Kidney (tissue), 13 donors: ENCODE measurements at regions not wholly inside any gene's neighbourhood (a gene's known extent, or its start where the extent isn't known, plus 50 kb on each side); places are given as distances from the start of the nearest gene placed in this dataset.
"Not testable (repeated sequence)": the region's sequence is repeated elsewhere in the genome, so short reads cannot be mapped to it uniquely, and the experiment has no call there.

ENCODE experiments used
- DNase-seq, 5 donors: peaks; one replicate each; pipeline ENCODE4 v3.0.0-alpha.2; 2013 to 2020
- FAIRE-seq: peaks from 2 replicates; lab custom pipeline; 2012; peaks lifted over from hg19 to GRCh38; lab: Jason Lieb, UNC
- H3K27ac ChIP-seq, 2 donors: one replicate each; pipeline ENCODE4 v1.7.0; 2013; ENCODE audit warnings: low read depth in 2 of 2, low read length in 2 of 2, inconsistent platforms in 1 of 2
- H3K27me3 ChIP-seq: one replicate; pipeline ENCODE4 v1.7.1; 2013; ENCODE audit warnings: low read length, inconsistent platforms; ENCODE audit not compliant: control insufficient read depth, insufficient read depth
- H3K36me3 ChIP-seq, 3 donors: one replicate each; pipeline versions ENCODE4 v1.7.0 to v1.7.1; 2013; ENCODE audit warnings: low read length in 3 of 3, control low read depth in 1 of 3, inconsistent platforms in 1 of 3; ENCODE audit not compliant: insufficient read depth in 3 of 3, control insufficient read depth in 2 of 3
- H3K4me1 ChIP-seq, 3 donors: one replicate each; pipeline versions ENCODE4 v1.7.0 to v1.7.1; 2013; ENCODE audit warnings: low read length in 3 of 3, inconsistent platforms in 1 of 3, low read depth in 1 of 3; ENCODE audit not compliant: control insufficient read depth in 2 of 3, insufficient read depth in 2 of 3
- H3K4me3 ChIP-seq, 3 donors: one replicate each; pipeline versions ENCODE4 v1.7.0 to v1.8.1; 2013; ENCODE audit warnings: low read length in 3 of 3, control low read depth in 1 of 3, inconsistent platforms in 1 of 3
- H3K9ac ChIP-seq, 3 donors: one replicate each; pipeline versions ENCODE4 v1.7.0 to v1.7.1; 2013; ENCODE audit warnings: low read length in 3 of 3, control low read depth in 1 of 3, inconsistent platforms in 1 of 3
- H3K9me3 ChIP-seq, 3 donors: one replicate each; pipeline versions ENCODE4 v1.7.0 to v1.7.1; 2013; ENCODE audit warnings: low read length in 3 of 3, control low read depth in 1 of 3, inconsistent platforms in 1 of 3; ENCODE audit not compliant: control insufficient read depth in 2 of 3, insufficient read depth in 1 of 3
- intact Hi-C: fragments of 100-400 bp; cut with DNase I; formaldehyde crosslinking; loops from one replicate; pipeline ENCODE4 v1.11.1; 2022
- TF ChIP-seq, protein P1 (sequence below): IDR thresholded peaks from 3 replicates; pipeline ENCODE4 v1.5.1; 2012; ENCODE audit warnings: mild to moderate bottlenecking, moderate library complexity, borderline replicate concordance; ENCODE audit not compliant: insufficient read depth; ENCODE audit errors: extremely low read depth
- donor health status: control.
- donor health status: control.
- donor health status: control.
- donor health status: control.
- donor health status: control.
- donor health status: DM: yes; HTN: yes; CAD: no.
- donor health status: Normal renal cell carcinoma (clear cell type).

DNA sequence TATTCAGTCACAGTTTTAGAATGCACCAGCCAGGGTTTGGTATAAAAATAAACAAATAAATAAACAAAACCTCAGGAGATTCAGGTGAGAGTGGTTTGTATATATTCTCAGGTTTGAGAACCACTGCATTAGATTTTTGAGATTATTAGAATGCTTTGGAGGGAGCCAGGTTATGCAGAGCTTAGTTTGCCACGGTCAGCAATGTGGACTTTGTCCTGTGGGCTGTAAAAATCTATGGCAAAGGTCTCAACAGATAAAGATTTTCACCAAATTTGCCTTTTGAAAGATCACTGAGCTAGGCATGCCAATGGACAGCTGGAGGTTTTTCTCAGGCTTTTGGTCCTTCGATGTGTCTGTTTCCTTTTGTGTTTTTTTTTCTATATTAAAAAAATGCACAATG lies 650.1 kb upstream of the RAG2 start:
- no peaks in the 10 kb centered on the region for H3K27me3 ChIP-seq
- H3K4me1 ChIP-seq: no peaks in the 10 kb centered on the region
- no peak overlapping the region for H3K9ac ChIP-seq
- intact Hi-C loops: no loop called here
- TF ChIP-seq, protein P1, sequence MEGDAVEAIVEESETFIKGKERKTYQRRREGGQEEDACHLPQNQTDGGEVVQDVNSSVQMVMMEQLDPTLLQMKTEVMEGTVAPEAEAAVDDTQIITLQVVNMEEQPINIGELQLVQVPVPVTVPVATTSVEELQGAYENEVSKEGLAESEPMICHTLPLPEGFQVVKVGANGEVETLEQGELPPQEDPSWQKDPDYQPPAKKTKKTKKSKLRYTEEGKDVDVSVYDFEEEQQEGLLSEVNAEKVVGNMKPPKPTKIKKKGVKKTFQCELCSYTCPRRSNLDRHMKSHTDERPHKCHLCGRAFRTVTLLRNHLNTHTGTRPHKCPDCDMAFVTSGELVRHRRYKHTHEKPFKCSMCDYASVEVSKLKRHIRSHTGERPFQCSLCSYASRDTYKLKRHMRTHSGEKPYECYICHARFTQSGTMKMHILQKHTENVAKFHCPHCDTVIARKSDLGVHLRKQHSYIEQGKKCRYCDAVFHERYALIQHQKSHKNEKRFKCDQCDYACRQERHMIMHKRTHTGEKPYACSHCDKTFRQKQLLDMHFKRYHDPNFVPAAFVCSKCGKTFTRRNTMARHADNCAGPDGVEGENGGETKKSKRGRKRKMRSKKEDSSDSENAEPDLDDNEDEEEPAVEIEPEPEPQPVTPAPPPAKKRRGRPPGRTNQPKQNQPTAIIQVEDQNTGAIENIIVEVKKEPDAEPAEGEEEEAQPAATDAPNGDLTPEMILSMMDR: no peak
- H3K9me3 ChIP-seq: no peaks in the 10 kb centered on the region
- FAIRE-seq (no peak), DNase-seq (no peak)
- no peaks in the 10 kb centered on the region for H3K36me3 ChIP-seq
- H3K27ac ChIP-seq: no peak overlapping the region
- H3K4me3 ChIP-seq: no peak overlapping the region

DNA sequence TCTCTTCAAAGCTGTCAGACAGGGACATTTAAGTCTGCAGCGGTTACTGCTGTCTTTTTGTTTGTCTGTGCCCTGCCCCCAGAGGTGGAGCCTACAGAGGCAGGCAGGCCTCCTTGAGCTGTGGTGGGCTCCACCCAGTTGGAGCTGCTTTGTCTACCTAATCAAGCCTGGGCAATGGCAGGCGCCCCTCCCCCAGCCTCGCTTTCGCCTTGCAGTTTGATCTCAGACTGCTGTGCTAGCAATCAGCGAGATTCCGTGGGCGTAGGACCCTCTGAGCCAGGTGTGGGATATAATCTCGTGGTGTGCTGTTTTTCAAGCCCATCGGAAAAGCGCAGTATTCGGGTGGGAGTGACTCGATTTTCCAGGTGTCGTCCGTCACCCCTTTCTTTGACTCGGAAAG lies 648.1 kb upstream of the RAG2 start:
- FAIRE-seq, H3K27me3 ChIP-seq, H3K9ac ChIP-seq, H3K27ac ChIP-seq, intact Hi-C loops, H3K9me3 ChIP-seq, H3K36me3 ChIP-seq, H3K4me3 ChIP-seq, H3K4me1 ChIP-seq: not testable (repeated sequence)
- DNase-seq: peak in 1 of 5 donors; percentile 27

- Histone ChIP-seq H3K9me3 (no peaks in the 10 kb centered on the region), H3K27ac (no peak overlapping the region), H3K4me1 (no peaks in the 10 kb centered on the region), H3K4me3 (no peak overlapping the region), H3K36me3 (no peaks in the 10 kb centered on the region), H3K27me3 (no peaks in the 10 kb centered on the region), H3K9ac (no peak overlapping the region)
- FAIRE-seq (no peak), DNase-seq (no peak)
- TF ChIP-seq, protein P1: no peak
- intact Hi-C loops: no loop called here
Measured at GRCh38 chr11:37230865-37231264, 632.8 kb upstream of the RAG2 start.

DNA sequence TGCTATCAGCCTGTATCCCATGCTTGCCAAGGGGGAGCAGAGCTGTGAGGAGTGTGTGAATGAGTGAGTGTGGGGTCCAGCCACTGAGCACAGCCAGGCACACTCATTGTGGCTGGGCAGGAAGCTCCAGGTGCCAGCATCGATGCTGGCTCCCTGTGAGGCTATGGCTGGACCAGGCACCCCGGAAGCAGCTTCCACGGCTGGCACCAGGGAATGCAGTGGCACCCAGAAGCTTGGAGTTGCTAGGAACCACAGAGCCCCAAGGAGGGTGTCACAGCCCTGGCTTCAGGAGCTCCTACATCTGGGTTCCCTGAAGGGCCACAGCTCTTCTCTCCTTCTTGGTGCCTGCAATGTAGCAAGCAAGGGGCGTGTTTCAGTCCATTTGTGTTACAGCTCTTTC lies 625.9 kb upstream of the RAG2 start:
- H3K4me3 ChIP-seq: no peak overlapping the region
- H3K9me3 ChIP-seq: no peaks in the 10 kb centered on the region
- H3K36me3 ChIP-seq: no peaks in the 10 kb centered on the region
- DNase-seq (no peak), FAIRE-seq (no peak)
- intact Hi-C loops: no loop called here
- H3K9ac ChIP-seq: no peak overlapping the region
- H3K27me3 ChIP-seq: no peaks in the 10 kb centered on the region
- TF ChIP-seq, protein P1: no peak
- H3K27ac ChIP-seq: no peak overlapping the region
- no peaks in the 10 kb centered on the region for H3K4me1 ChIP-seq
